ENCODE measurements at regions not wholly inside any gene's neighbourhood (a gene's known extent, or its start where the extent isn't known, plus 50 kb on each side); places are given as distances from the start of the nearest gene placed in this dataset.
"Not testable (repeated sequence)": the region's sequence is repeated elsewhere in the genome, so short reads cannot be mapped to it uniquely, and the experiment has no call there.

DNA sequence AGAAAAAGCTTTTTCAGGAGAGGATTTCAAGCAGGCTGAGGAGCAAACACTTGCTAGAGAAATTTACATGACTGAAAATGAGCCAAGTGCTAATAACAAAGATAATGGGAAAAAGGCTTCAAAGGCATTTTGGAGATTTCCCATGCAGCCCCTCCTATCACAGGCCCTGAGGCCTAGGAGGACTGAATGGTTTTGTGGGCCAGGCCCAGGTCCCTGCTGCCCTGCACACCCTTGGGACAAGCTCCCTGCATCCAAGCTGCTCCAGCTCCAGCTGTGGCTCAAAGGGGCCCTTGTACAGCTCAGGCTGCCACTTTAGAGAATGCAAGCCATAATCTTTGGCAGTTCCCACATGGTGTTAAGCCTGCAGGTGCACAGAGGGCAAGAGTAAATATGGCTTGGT is 154.0 kb upstream of the LMNTD1 start:
- no peak overlapping the region for H3K4me3 ChIP-seq (ENCODE audit: low read depth, low read length)
- no peak for DNase-seq (ENCODE audit: low read depth, low spot score)
- CTCF ChIA-PET: no interaction called here
- POLR2A ChIA-PET: no interaction called here
- TF ChIP-seq CTCF (IDR thresholded peaks at IDR 0.05; ENCODE audit: insufficient read depth, low read length, missing control alignments): no peak

DNA sequence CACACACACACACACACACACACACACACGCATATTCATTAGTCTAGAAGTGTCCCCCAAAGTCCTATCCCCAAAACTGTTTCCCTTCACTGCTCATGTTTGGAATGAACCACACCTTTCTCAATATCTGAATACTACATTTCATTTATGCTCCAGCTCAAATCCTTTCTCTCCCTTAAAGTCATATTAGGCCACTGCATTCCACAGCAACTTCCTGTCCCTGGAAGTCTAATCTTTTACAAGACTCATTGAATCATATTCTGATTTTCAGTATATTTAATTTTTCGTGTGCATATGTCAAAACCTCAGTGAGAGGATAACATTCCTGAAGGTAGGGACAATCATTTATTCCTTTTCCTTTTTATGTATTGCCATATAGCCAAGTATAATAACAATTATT is 155.6 kb upstream of the LMNTD1 start:
- H3K4me3 ChIP-seq (ENCODE audit: low read depth, low read length): no peak overlapping the region
- TF ChIP-seq CTCF (IDR thresholded peaks at IDR 0.05; ENCODE audit: insufficient read depth, low read length, missing control alignments): no peak
- CTCF ChIA-PET: no interaction called here
- no peak for DNase-seq (ENCODE audit: low read depth, low spot score)
- POLR2A ChIA-PET: no interaction called here

GRCh38 chr12:25710128-25710527 is 157.0 kb upstream of the LMNTD1 start:
- POLR2A ChIA-PET: no interaction called here
- CTCF ChIA-PET: no interaction called here
- H3K4me3 ChIP-seq (ENCODE audit: low read depth, low read length): no peak overlapping the region
- TF ChIP-seq CTCF (IDR thresholded peaks at IDR 0.05; ENCODE audit: insufficient read depth, low read length, missing control alignments): no peak
- no peak for DNase-seq (ENCODE audit: low read depth, low spot score)

- DNase-seq (ENCODE audit: low read depth, low spot score); H3K4me3 ChIP-seq (ENCODE audit: low read depth, low read length); CTCF ChIA-PET; POLR2A ChIA-PET: not testable (repeated sequence)
These were observed 158.0 kb upstream of the LMNTD1 start for GRCh38 chr12:25710938-25711605.

DNA sequence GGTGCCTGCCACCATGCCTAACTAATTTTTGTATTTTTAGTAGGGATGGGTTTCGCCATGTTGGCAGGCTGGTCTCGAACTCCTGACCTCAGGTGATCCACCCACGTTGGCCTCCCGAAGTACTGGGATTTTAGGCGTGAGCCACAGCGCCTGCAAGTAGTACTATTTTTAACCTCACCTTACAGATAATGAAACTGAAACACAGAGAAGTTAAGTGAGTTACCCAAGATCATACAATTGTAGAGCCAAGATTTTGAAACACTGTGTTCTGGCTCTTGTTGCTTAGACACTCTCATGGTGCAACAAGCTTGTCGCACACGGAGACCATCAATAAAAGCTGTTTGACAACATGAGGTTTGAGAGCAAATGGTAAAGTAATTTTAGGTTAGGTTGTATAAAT is 159.1 kb upstream of the LMNTD1 start:
- no peak for TF ChIP-seq CTCF (IDR thresholded peaks at IDR 0.05; ENCODE audit: insufficient read depth, low read length, missing control alignments)

DNA sequence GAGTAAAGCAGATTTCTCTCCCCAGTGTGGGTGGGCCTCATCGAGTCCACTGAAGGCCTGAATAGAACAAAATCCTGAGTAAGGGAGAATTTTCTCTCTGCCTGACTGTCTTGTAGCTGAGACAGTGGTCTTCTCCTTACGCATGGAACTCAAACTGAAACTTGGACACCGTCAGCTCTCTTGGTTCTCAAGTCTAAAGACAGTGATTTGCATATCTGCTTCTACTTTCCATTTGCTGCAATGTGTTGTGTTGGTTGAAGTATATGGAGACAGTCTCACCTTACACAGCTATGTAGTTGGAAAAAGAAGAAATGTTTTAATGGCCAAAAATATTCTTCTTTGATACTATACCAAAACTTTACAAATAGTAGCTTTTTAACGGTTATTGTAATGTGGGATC is 160.2 kb upstream of the LMNTD1 start:
- ChIA-PET POLR2A (no interaction called here), CTCF (interaction anchor here (1.2 kb wide), 1 partner anchor 10 kb away, joined by 3 read pairs; no protein-coding TSS in a partner anchor)
- TF ChIP-seq CTCF (IDR thresholded peaks at IDR 0.05; ENCODE audit: insufficient read depth, low read length, missing control alignments): no peak
- DNase-seq (ENCODE audit: low read depth, low spot score): no peak
- H3K4me3 ChIP-seq (ENCODE audit: low read depth, low read length): no peak overlapping the region

More for the DNA sequence above, 159.1 kb upstream of the LMNTD1 start:
- ChIA-PET CTCF (no interaction called here), POLR2A (no interaction called here)
- H3K4me3 ChIP-seq (ENCODE audit: low read depth, low read length): no peak overlapping the region
- DNase-seq (ENCODE audit: low read depth, low spot score): no peak
